GM12878 (cell line): ENCODE measurements at regions not wholly inside any gene's neighbourhood (a gene's known extent, or its start where the extent isn't known, plus 50 kb on each side); places are given as distances from the start of the nearest gene placed in this dataset.

Experiments used
- ATAC-seq: fragments of 200-7000 bp; cut with Tn5 transposase; 3 replicates; pipeline ENCODE4 v1.9.1; 2020; ENCODE audit warnings: mild to moderate bottlenecking, moderate library complexity
- BruUV-seq: library from RNA; stranded (reverse); fragments of 400-500 nt; replicated peaks from 2 replicates; lab custom pipeline; 2021; lab: Mats Ljungman, UMichigan
- CTCF ChIA-PET: fragments of 300-600 bp; sonication (Branson Sonifier 250); formaldehyde crosslinking; extraction: SDS; loops from one replicate; lab custom pipeline; 2021; ENCODE audit warnings: inconsistent platforms; lab: Yijun Ruan, JAX
- POLR2A ChIA-PET: fragments of 350-600 bp; formaldehyde crosslinking; extraction: SDS; loops from one replicate; lab custom pipeline; 2021; ENCODE audit warnings: inconsistent platforms; lab: Charles Lee
- RAD21 ChIA-PET: fragments of 300-600 bp; sonication (Branson Sonifier 250); formaldehyde crosslinking; loops from one replicate; lab custom pipeline; 2023; ENCODE audit warnings: antibody characterized with exemption; ENCODE audit not compliant: unreplicated experiment; lab: Charles Lee
- SMC1A ChIA-PET: fragments of 300-600 bp; sonication (Branson Sonifier 250); formaldehyde crosslinking; loops from one replicate; lab custom pipeline; 2023; ENCODE audit not compliant: unreplicated experiment, uncharacterized antibody; lab: Charles Lee
- DNase-seq: peaks from one replicate; pipeline ENCODE4 v3.0.0-alpha.2; 2011; ENCODE audit warnings: low read depth, low spot score
- FAIRE-seq: peaks from 3 replicates; lab custom pipeline; 2011; peaks lifted over from hg19 to GRCh38; lab: Jason Lieb, UNC
- H2AFZ ChIP-seq: 2 replicates; pipeline ENCODE4 v1.6.0; 2011; ENCODE audit warnings: low read depth, low read length, control low read depth; ENCODE audit not compliant: control insufficient read depth
- H3K27ac ChIP-seq: 2 replicates; pipeline ENCODE4 v1.5.1; 2011; ENCODE audit warnings: control low read depth; ENCODE audit not compliant: control insufficient read depth, insufficient read depth
- H3K27me3 ChIP-seq, 2 experiments: replicated peaks in 1 of 2; 2 replicates each; pipeline versions ENCODE4 v1.6.0 to v1.6.1; 2011; ENCODE audit warnings: low read length in 1 of 2; ENCODE audit not compliant: control insufficient read depth in 2 of 2, insufficient read depth in 2 of 2
- H3K36me3 ChIP-seq, 2 experiments: 2 replicates each; pipeline ENCODE4 v1.5.1; 2011; ENCODE audit warnings: low read length in 1 of 2; ENCODE audit not compliant: control insufficient read depth in 2 of 2, insufficient read depth in 2 of 2
- H3K4me1 ChIP-seq: 2 replicates; pipeline ENCODE4 v1.6.1; 2011; ENCODE audit warnings: mild to moderate bottlenecking, low read length, moderate library complexity, mixed read lengths; ENCODE audit not compliant: control insufficient read depth, insufficient read depth
- H3K4me2 ChIP-seq: 2 replicates; pipeline ENCODE4 v1.6.0; 2011; ENCODE audit warnings: control low read depth; ENCODE audit not compliant: control insufficient read depth, insufficient read depth
- H3K4me3 ChIP-seq: fragments of 200-600 bp; sonication (generic); 2 replicates; pipeline ENCODE4 v1.5.1; 2016
- H3K79me2 ChIP-seq: 2 replicates; pipeline ENCODE4 v1.6.0; 2011; ENCODE audit warnings: low read length; ENCODE audit not compliant: control insufficient read depth, insufficient read depth
- H3K9ac ChIP-seq: 2 replicates; pipeline ENCODE4 v1.8.0; 2011; ENCODE audit warnings: low read length, control low read depth, mixed read lengths; ENCODE audit not compliant: control insufficient read depth, insufficient read depth
- H3K9me3 ChIP-seq: replicated peaks from 3 replicates; pipeline ENCODE4 v1.5.1; 2011; ENCODE audit warnings: mild to moderate bottlenecking, low read length; ENCODE audit not compliant: control insufficient read depth, insufficient read depth
- H4K20me1 ChIP-seq: 2 replicates; pipeline ENCODE4 v1.6.0; 2011; ENCODE audit not compliant: control insufficient read depth, insufficient read depth
- BRCA1 ChIP-seq: IDR thresholded peaks from 2 replicates; pipeline ENCODE4 v1.6.1; 2011; ENCODE audit warnings: low read depth, low read length, improper control_type of control experiment
- CEBPB ChIP-seq, 2 experiments: fragments of 150-350 bp in 1 of 2; IDR thresholded peaks; 2 replicates each; pipeline ENCODE4 v1.6.1; 2012 to 2014; ENCODE audit warnings: low read depth in 2 of 2, low read length in 2 of 2, borderline replicate concordance in 1 of 2, inconsistent platforms in 1 of 2
- CHD2 ChIP-seq: IDR thresholded peaks from 2 replicates; pipeline ENCODE4 v1.6.1; 2011; ENCODE audit warnings: low read depth, low read length, improper control_type of control experiment, borderline replicate concordance
- HCFC1 ChIP-seq: fragments of 150-350 bp; IDR thresholded peaks from 2 replicates; pipeline ENCODE4 v1.6.1; 2014; ENCODE audit warnings: low read length
- IKZF2 ChIP-seq, 2 experiments: fragments of 450-650 bp; IDR thresholded peaks; 2 replicates each; pipeline ENCODE4 v1.6.1; 2017; ENCODE audit warnings: mild to moderate bottlenecking in 2 of 2, moderate library complexity in 2 of 2
- MXI1 ChIP-seq: fragments of 150-350 bp; IDR thresholded peaks from 2 replicates; pipeline ENCODE4 v1.6.1; 2011; ENCODE audit warnings: low read depth, mild to moderate bottlenecking, inconsistent platforms, low read length, improper control_type of control experiment
- REST ChIP-seq: IDR thresholded peaks from 2 replicates; pipeline ENCODE4 v1.6.1; 2012; ENCODE audit warnings: mild to moderate bottlenecking, low read depth, low read length
- STAT3 ChIP-seq: IDR thresholded peaks from 2 replicates; pipeline ENCODE4 v1.6.1; 2011; ENCODE audit warnings: low read depth, low read length, improper control_type of control experiment
- ZBTB4 ChIP-seq: fragments of 450-650 bp; formaldehyde crosslinking; IDR thresholded peaks from 2 replicates; pipeline ENCODE4 v1.4.0; 2022; ENCODE audit warnings: mild to moderate bottlenecking, moderate library complexity
- ZNF207 ChIP-seq: fragments of 450-650 bp; IDR thresholded peaks from 2 replicates; pipeline ENCODE4 v1.6.1; 2014; ENCODE audit warnings: antibody characterized with exemption, mild to moderate bottlenecking, borderline replicate concordance
- ZNF217 ChIP-seq: fragments of 450-650 bp; IDR thresholded peaks from 2 replicates; pipeline ENCODE4 v1.6.1; 2017; ENCODE audit warnings: antibody characterized with exemption, mild to moderate bottlenecking
- ZNF24 ChIP-seq: fragments of 450-650 bp; IDR thresholded peaks from 2 replicates; pipeline ENCODE4 v1.6.1; 2017; ENCODE audit warnings: antibody characterized with exemption, mild to moderate bottlenecking
- WGBS: methylation state at CpG from one replicate; pipeline ENCODE4 v1.1.6; 2016; ENCODE audit warnings: low lambda C conversion rate; ENCODE audit not compliant: insufficient replicate concordance, insufficient coverage; ENCODE audit errors: missing lambda C conversion rate; 5-methylcytosine and 5-hydroxymethylcytosine counted together
- in situ Hi-C: fragments of 300-500 bp; cut with MboI; formaldehyde crosslinking; loops from 9 replicates; pipeline ENCODE4 v1.14.3; 2018; ENCODE audit warnings: mixed read lengths
- intact Hi-C: fragments of 100-400 bp; cut with micrococcal nuclease; formaldehyde crosslinking; loops from one replicate; pipeline ENCODE4 v1.14.2; 2022; ENCODE audit not compliant: unreplicated experiment
- TF ChIP-seq, protein P1 (sequence below): fragments of 450-650 bp; IDR thresholded peaks from 2 replicates; pipeline ENCODE4 v1.6.1; 2017; ENCODE audit warnings: low read depth, mild to moderate bottlenecking, moderate library complexity
- TF ChIP-seq, protein P2 (sequence below): fragments of 150-350 bp; IDR thresholded peaks from 2 replicates; pipeline ENCODE4 v1.6.1; 2016; ENCODE audit warnings: low read depth, low read length

- no peak for DNase-seq
- ChIA-PET SMC1A (no interaction called here), CTCF (no interaction called here), POLR2A (no interaction called here), RAD21 (no interaction called here)
- H4K20me1 ChIP-seq = no peaks in the 10 kb centered on the region
- no peaks in the 10 kb centered on the region for H3K9me3 ChIP-seq
- no peak for ATAC-seq
- H3K27ac ChIP-seq = no peak overlapping the region
- H3K4me1 ChIP-seq = no peaks in the 10 kb centered on the region
- intact Hi-C loops (no loop called here), in situ Hi-C loops (no loop called here)
- FAIRE-seq = no peak
- H3K4me2 ChIP-seq = no peak overlapping the region
- no peak overlapping the region for H3K4me3 ChIP-seq
- H3K79me2 ChIP-seq = no peaks in the 10 kb centered on the region
- BruUV-seq = no TSS peak
- no peak overlapping the region for H2AFZ ChIP-seq
- H3K9ac ChIP-seq = no peak overlapping the region
- WGBS = 13% methylated on average over 7 of the region's 7 CpGs
- H3K27me3 ChIP-seq = no peaks in the 10 kb centered on the region
- no peaks in the 10 kb centered on the region for H3K36me3 ChIP-seq
- TF ChIP-seq IKZF2 (IDR thresholded peaks at IDR 0.05) = no peak
- TF ChIP-seq ZNF24 = no peak
- no peak for TF ChIP-seq CHD2
- TF ChIP-seq, protein P1, sequence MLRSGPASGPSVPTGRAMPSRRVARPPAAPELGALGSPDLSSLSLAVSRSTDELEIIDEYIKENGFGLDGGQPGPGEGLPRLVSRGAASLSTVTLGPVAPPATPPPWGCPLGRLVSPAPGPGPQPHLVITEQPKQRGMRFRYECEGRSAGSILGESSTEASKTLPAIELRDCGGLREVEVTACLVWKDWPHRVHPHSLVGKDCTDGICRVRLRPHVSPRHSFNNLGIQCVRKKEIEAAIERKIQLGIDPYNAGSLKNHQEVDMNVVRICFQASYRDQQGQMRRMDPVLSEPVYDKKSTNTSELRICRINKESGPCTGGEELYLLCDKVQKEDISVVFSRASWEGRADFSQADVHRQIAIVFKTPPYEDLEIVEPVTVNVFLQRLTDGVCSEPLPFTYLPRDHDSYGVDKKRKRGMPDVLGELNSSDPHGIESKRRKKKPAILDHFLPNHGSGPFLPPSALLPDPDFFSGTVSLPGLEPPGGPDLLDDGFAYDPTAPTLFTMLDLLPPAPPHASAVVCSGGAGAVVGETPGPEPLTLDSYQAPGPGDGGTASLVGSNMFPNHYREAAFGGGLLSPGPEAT = no peak
- TF ChIP-seq CEBPB (IDR thresholded peaks at IDR 0.05; ENCODE audit: borderline replicate concordance in 1 of 2, low read depth in 2 of 2, low read length in 2 of 2) = no peak
- no peak for TF ChIP-seq ZBTB4
- TF ChIP-seq REST = no peak
- TF ChIP-seq HCFC1 = no peak
- TF ChIP-seq, protein P2, sequence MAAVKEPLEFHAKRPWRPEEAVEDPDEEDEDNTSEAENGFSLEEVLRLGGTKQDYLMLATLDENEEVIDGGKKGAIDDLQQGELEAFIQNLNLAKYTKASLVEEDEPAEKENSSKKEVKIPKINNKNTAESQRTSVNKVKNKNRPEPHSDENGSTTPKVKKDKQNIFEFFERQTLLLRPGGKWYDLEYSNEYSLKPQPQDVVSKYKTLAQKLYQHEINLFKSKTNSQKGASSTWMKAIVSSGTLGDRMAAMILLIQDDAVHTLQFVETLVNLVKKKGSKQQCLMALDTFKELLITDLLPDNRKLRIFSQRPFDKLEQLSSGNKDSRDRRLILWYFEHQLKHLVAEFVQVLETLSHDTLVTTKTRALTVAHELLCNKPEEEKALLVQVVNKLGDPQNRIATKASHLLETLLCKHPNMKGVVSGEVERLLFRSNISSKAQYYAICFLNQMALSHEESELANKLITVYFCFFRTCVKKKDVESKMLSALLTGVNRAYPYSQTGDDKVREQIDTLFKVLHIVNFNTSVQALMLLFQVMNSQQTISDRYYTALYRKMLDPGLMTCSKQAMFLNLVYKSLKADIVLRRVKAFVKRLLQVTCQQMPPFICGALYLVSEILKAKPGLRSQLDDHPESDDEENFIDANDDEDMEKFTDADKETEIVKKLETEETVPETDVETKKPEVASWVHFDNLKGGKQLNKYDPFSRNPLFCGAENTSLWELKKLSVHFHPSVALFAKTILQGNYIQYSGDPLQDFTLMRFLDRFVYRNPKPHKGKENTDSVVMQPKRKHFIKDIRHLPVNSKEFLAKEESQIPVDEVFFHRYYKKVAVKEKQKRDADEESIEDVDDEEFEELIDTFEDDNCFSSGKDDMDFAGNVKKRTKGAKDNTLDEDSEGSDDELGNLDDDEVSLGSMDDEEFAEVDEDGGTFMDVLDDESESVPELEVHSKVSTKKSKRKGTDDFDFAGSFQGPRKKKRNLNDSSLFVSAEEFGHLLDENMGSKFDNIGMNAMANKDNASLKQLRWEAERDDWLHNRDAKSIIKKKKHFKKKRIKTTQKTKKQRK = no peak
- TF ChIP-seq ZNF217 = no peak
- TF ChIP-seq MXI1 = no peak
- no peak for TF ChIP-seq ZNF207
- TF ChIP-seq BRCA1 = no peak
- TF ChIP-seq STAT3 = no peak
These were observed 152.6 kb upstream of the LUZP2 start for GRCh38 chr11:24344222-24344621.
